A673 (cell line): ENCODE measurements at regions not wholly inside any gene's neighbourhood (a gene's known extent, or its start where the extent isn't known, plus 50 kb on each side); places are given as distances from the start of the nearest gene placed in this dataset.

Source experiments
- BruUV-seq: library from RNA; stranded (reverse); fragments of 400-500 nt; replicated peaks from 2 replicates; lab custom pipeline; 2021; lab: Mats Ljungman, UMichigan
- CTCF ChIA-PET: fragments of 300-600 bp; sonication (Branson Sonifier 250); formaldehyde crosslinking; loops from one replicate; lab custom pipeline; 2022; ENCODE audit warnings: antibody characterized with exemption; lab: Charles Lee
- POLR2A ChIA-PET: fragments of 300-600 bp; sonication (Branson Sonifier 250); formaldehyde crosslinking; loops from one replicate; lab custom pipeline; 2022; ENCODE audit warnings: antibody characterized with exemption; ENCODE audit not compliant: low non-redundant PET; lab: Charles Lee
- DNase-seq: peaks from one replicate; pipeline ENCODE4 v3.0.0-alpha.2; 2015; ENCODE audit warnings: low spot score
- H3K27ac ChIP-seq: fragments of 200-600 bp; sonication (generic); 2 replicates; pipeline ENCODE4 v1.5.1; 2016; ENCODE audit warnings: mixed run types, low read depth, mild to moderate bottlenecking, mixed read lengths, antibody characterized with exemption, low read length; ENCODE audit not compliant: poor library complexity, severe bottlenecking
- H3K27me3 ChIP-seq: fragments of 200-600 bp; sonication (generic); replicated peaks from 2 replicates; pipeline ENCODE4 v1.6.1; 2017; ENCODE audit warnings: mixed run types, low read depth, mild to moderate bottlenecking, mixed read lengths, antibody characterized with exemption, low read length; ENCODE audit not compliant: insufficient read depth, poor library complexity
- H3K36me3 ChIP-seq: fragments of 200-600 bp; sonication (generic); 2 replicates; pipeline ENCODE4 v1.6.1; 2016; ENCODE audit warnings: mixed run types, mild to moderate bottlenecking, mixed read lengths, antibody characterized with exemption, low read length; ENCODE audit not compliant: insufficient read depth, poor library complexity, severe bottlenecking
- H3K4me1 ChIP-seq: fragments of 200-600 bp; sonication (generic); 2 replicates; pipeline ENCODE4 v1.6.1; 2017; ENCODE audit warnings: mixed run types, mild to moderate bottlenecking, mixed read lengths, antibody characterized with exemption, low read length; ENCODE audit not compliant: insufficient read depth, poor library complexity, severe bottlenecking
- H3K4me3 ChIP-seq: fragments of 200-600 bp; sonication (generic); 2 replicates; pipeline ENCODE4 v1.5.1; 2016; ENCODE audit warnings: low read depth, mixed run types, mild to moderate bottlenecking, mixed read lengths, low read length; ENCODE audit not compliant: poor library complexity, severe bottlenecking
- H3K9me3 ChIP-seq: fragments of 200-600 bp; sonication (generic); 2 replicates; pipeline ENCODE4 v1.6.1; 2016; ENCODE audit warnings: mixed run types, low read depth, mild to moderate bottlenecking, mixed read lengths, antibody characterized with exemption, low read length; ENCODE audit not compliant: poor library complexity, severe bottlenecking
- EZH2 ChIP-seq: fragments of 200-600 bp; sonication (generic); IDR thresholded peaks from 2 replicates; pipeline ENCODE4 v1.6.1; 2017; ENCODE audit warnings: borderline replicate concordance, low read depth, mild to moderate bottlenecking, mixed read lengths, antibody characterized with exemption, low read length; ENCODE audit not compliant: poor library complexity, severe bottlenecking
- intact Hi-C: fragments of 100-400 bp; cut with micrococcal nuclease; formaldehyde crosslinking; loops from one replicate; pipeline ENCODE4 v1.10.0; 2022; ENCODE audit not compliant: unreplicated experiment
- TF ChIP-seq, protein P1 (sequence below): fragments of 300-800, 200-600 bp; sonication (generic); conservative IDR thresholded peaks from 2 replicates; pipeline ENCODE4 v1.5.1; 2017; ENCODE audit warnings: low read depth, mild to moderate bottlenecking, antibody characterized with exemption, low read length, moderate library complexity, mixed read lengths

DNA sequence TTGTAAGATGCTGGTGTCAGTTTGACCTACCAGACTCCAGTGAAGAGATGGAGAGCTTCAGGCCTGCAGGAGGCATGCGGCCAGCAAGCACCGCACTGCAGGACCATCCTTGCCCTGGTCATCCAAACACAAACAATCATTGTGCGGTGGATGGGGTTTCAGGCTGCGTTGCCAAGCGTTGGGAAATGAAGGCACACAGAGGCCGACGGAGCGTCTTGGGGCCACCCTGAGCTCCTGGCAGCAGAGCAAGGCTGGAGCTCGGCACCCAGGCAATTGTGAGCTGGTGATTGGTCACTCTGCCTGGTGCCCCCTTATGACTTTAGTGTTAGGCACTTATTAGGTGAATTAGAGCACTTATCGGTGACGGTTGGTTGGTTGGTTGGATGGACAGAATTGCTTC, 222.6 kb upstream of the RGMA start:
- Histone ChIP-seq H3K36me3 (no peaks in the 10 kb centered on the region), H3K4me1 (no peaks in the 10 kb centered on the region), H3K27me3 (no peaks in the 10 kb centered on the region), H3K4me3 (no peak overlapping the region), H3K27ac (no peak overlapping the region), H3K9me3 (no peaks in the 10 kb centered on the region)
- TF ChIP-seq, protein P1, sequence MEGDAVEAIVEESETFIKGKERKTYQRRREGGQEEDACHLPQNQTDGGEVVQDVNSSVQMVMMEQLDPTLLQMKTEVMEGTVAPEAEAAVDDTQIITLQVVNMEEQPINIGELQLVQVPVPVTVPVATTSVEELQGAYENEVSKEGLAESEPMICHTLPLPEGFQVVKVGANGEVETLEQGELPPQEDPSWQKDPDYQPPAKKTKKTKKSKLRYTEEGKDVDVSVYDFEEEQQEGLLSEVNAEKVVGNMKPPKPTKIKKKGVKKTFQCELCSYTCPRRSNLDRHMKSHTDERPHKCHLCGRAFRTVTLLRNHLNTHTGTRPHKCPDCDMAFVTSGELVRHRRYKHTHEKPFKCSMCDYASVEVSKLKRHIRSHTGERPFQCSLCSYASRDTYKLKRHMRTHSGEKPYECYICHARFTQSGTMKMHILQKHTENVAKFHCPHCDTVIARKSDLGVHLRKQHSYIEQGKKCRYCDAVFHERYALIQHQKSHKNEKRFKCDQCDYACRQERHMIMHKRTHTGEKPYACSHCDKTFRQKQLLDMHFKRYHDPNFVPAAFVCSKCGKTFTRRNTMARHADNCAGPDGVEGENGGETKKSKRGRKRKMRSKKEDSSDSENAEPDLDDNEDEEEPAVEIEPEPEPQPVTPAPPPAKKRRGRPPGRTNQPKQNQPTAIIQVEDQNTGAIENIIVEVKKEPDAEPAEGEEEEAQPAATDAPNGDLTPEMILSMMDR = no peak
- no peak for TF ChIP-seq EZH2
- POLR2A ChIA-PET = no interaction called here
- CTCF ChIA-PET = no interaction called here
- no peak for DNase-seq
- BruUV-seq = no TSS peak
- intact Hi-C loops = no loop called here

DNA sequence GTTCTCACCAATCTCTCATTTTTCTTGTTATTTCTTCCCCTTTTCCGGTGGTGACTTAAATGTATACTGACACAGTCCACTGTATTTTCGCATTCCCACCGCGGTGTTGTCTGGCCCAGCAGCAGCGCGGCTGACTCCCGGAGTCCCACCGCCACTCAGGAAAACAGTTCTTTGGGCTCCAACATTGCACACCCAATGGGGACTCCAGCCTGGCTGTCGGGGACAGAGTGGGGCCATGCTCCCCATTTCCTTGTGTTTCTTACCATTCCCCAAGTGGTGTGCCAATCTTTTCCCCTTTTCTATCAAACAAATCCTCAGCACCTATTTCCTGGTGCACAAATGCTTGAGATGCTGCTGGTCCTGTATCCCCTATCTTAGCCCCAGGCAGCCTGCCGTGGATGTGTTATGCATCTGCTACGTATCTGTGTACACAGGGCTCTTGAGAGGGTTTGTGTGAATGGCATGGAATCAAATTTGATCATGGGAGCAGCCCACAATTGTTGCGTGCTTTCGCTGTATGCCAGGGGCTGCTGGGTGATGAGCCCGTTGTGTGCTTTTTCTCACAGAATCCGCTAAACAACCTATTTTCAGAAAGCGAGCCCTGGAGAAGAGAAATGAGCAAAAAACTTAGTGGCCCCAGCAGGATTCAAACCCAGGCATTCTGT, 219.1 kb upstream of the RGMA start:
- Histone ChIP-seq H3K27me3 (no peaks in the 10 kb centered on the region), H3K4me3 (no peak overlapping the region), H3K4me1 (no peaks in the 10 kb centered on the region), H3K9me3 (no peaks in the 10 kb centered on the region), H3K27ac (no peak overlapping the region), H3K36me3 (no peaks in the 10 kb centered on the region)
- BruUV-seq = no TSS peak
- DNase-seq = no peak
- intact Hi-C loops = no loop called here
- TF ChIP-seq, protein P1 = no peak
- TF ChIP-seq EZH2 = no peak
- POLR2A ChIA-PET = no interaction called here
- CTCF ChIA-PET = no interaction called here

DNA sequence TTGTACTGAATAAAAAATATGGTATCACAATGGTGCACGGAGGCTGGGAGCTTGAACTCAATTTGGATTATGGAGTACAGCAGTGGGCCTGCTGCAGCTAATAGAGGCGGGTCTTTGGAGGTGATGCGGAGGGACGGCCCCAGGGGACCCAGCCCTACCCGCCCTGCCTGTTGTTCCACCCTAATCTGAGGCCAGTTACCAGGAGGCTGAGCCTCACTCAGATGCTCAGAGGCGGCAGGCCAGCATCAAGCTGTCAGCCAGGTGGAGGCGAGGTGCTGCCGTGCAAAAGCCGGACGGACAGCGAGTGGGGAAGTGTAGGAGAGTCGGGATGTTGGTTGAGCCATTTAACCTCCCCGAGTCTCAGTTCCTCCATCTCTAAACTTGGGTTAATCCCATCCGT, 218.5 kb upstream of the RGMA start:
- CTCF ChIA-PET = no interaction called here
- H3K27me3 ChIP-seq = no peaks in the 10 kb centered on the region
- BruUV-seq = no TSS peak
- no peak for DNase-seq
- no peaks in the 10 kb centered on the region for H3K9me3 ChIP-seq
- TF ChIP-seq, protein P1 = no peak
- no peak for TF ChIP-seq EZH2
- intact Hi-C loops = no loop called here
- no peak overlapping the region for H3K4me3 ChIP-seq
- no peaks in the 10 kb centered on the region for H3K4me1 ChIP-seq
- POLR2A ChIA-PET = no interaction called here
- H3K36me3 ChIP-seq = no peaks in the 10 kb centered on the region
- H3K27ac ChIP-seq = no peak overlapping the region
